ENCODE measurements at regions not wholly inside any gene's neighbourhood (a gene's known extent, or its start where the extent isn't known, plus 50 kb on each side); places are given as distances from the start of the nearest gene placed in this dataset.
"Not testable (repeated sequence)": the region's sequence is repeated elsewhere in the genome, so short reads cannot be mapped to it uniquely, and the experiment has no call there.

DNA sequence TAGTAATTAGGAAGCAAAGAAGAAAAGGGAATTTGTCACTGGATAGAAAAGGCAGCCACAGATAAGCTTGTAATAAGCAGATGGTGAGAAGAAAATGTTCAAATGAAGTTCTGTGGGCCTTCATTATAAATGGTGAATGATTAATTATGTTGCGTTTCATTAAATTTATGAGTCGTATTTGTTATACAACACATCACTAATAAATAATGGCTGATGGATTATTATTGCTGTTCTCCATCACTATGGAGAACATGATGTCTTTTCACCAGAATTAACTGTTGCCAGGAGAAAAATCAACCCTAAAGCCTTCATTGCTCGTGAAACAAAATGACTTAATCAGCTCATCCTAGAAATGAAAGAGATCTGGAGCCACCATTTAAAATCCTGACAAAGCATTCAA is 158.5 kb downstream of the BTBD3 start:
- Histone ChIP-seq H3K27me3 (ENCODE audit: control insufficient read depth, insufficient read depth, low read length) (no peaks in the 10 kb centered on the region), H3K9ac (ENCODE audit: low read length) (no peak overlapping the region), H3K9me3 (ENCODE audit: control insufficient read depth, low read depth, low read length) (no peaks in the 10 kb centered on the region), H3K36me3 (ENCODE audit: control insufficient read depth, low read depth, low read length) (no peaks in the 10 kb centered on the region), H3K4me1 (ENCODE audit: control insufficient read depth, low read depth, low read length) (peaks cover 8% of the 10 kb centered on the region), H3K4me3 (ENCODE audit: low read length) (no peak overlapping the region), H3K27ac (ENCODE audit: low read length) (no peak overlapping the region)

DNA sequence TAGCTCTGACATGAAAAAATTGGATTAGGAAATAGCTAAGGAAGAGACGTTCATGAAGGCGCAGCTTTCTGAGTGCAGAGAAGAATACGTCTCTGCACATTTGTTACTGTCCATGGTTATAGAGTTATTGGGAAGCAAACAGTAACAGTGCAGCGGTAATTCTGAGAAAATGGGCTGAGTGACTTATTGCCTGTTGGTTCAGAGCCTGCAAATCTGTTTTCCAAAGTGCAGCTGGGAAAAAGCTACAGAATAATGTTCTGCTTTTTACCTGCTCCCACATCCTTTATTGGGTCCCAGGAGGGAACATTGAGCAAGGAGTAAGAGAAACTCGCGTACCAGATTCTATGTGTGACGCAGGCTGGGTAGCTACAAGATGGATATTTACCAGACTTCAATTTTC is 160.2 kb downstream of the BTBD3 start:
- no peak overlapping the region for H3K27ac ChIP-seq (ENCODE audit: low read length)
- H3K27me3 ChIP-seq (ENCODE audit: control insufficient read depth, insufficient read depth, low read length), result no peaks in the 10 kb centered on the region
- H3K9me3 ChIP-seq (ENCODE audit: control insufficient read depth, low read depth, low read length), result no peaks in the 10 kb centered on the region
- peaks cover 3% of the 10 kb centered on the region for H3K4me1 ChIP-seq (ENCODE audit: control insufficient read depth, low read depth, low read length)
- H3K9ac ChIP-seq (ENCODE audit: low read length), result no peak overlapping the region
- no peak overlapping the region for H3K4me3 ChIP-seq (ENCODE audit: low read length)
- H3K36me3 ChIP-seq (ENCODE audit: control insufficient read depth, low read depth, low read length), result no peaks in the 10 kb centered on the region

DNA sequence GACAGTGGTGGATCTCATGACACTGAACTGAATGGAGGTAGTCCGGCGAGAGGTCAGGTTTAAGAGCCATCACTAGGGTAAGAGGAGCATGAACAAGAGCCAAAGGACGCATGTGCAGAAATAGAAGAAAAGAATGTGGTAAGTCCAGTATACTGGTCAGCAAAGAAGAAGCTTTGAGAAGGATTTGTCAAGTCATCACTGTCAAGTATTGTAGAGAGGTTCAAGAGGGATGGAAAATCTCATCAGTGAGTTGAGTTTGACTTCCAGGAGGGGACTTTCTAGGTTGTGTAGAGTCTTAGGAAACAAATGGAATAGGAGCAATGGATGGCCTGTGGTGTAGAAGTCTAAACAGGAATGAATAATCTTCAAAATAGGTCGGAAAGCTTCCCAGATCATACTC is 161.8 kb downstream of the BTBD3 start:
- no peaks in the 10 kb centered on the region for H3K9me3 ChIP-seq (ENCODE audit: control insufficient read depth, low read depth, low read length)
- H3K27me3 ChIP-seq (ENCODE audit: control insufficient read depth, insufficient read depth, low read length), result no peaks in the 10 kb centered on the region
- H3K36me3 ChIP-seq (ENCODE audit: control insufficient read depth, low read depth, low read length), result no peaks in the 10 kb centered on the region
- H3K4me1 ChIP-seq (ENCODE audit: control insufficient read depth, low read depth, low read length), result no peaks in the 10 kb centered on the region
- H3K4me3 ChIP-seq (ENCODE audit: low read length), result no peak overlapping the region
- H3K9ac ChIP-seq (ENCODE audit: low read length), result no peak overlapping the region
- no peak overlapping the region for H3K27ac ChIP-seq (ENCODE audit: low read length)

DNA sequence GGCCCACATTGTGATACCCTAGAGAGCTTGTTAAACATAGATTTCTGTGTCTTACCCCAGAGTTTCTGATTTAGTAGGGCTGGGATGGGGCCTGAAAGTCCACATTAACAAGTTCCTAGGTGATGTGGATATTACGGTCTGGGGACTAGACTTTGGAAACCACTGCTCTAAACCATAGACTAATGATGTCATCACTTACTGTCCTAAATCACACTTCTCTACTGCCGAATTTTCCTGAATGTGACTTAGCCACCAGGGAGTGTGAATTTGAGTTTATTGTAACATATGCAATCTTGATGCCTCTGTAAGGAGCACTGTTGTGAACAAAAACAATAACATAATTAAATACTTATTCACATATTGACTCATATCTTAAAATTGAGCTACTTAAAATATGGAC is 165.6 kb downstream of the BTBD3 start:
- Histone ChIP-seq H3K9ac (ENCODE audit: low read length) (no peak overlapping the region), H3K27me3 (ENCODE audit: control insufficient read depth, insufficient read depth, low read length) (no peaks in the 10 kb centered on the region), H3K4me3 (ENCODE audit: low read length) (no peak overlapping the region), H3K9me3 (ENCODE audit: control insufficient read depth, low read depth, low read length) (no peaks in the 10 kb centered on the region), H3K36me3 (ENCODE audit: control insufficient read depth, low read depth, low read length) (no peaks in the 10 kb centered on the region), H3K4me1 (ENCODE audit: control insufficient read depth, low read depth, low read length) (no peaks in the 10 kb centered on the region), H3K27ac (ENCODE audit: low read length) (no peak overlapping the region)

DNA sequence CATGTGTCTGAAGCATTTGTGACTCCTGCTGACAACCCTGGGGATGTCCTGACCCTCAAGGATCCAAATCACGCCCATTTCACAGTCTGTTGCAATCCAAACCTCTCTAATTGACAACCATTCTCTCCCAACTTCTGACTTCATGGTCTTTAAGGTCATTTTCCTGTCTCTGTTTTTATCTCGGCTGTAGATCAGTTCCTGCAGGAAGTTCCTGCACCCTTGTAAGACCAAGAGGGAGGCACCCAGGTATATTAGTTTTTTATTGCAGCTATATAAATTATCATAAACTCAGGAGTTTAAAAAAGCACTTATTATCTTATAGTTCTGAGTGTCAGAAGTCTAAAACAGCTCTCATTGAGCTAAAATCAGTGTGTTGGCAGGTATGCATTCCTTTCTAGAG is 166.8 kb downstream of the BTBD3 start:
- no peak overlapping the region for H3K27ac ChIP-seq (ENCODE audit: low read length)
- no peaks in the 10 kb centered on the region for H3K27me3 ChIP-seq (ENCODE audit: control insufficient read depth, insufficient read depth, low read length)
- H3K9me3 ChIP-seq (ENCODE audit: control insufficient read depth, low read depth, low read length), result no peaks in the 10 kb centered on the region
- H3K9ac ChIP-seq (ENCODE audit: low read length), result no peak overlapping the region
- H3K4me3 ChIP-seq (ENCODE audit: low read length), result no peak overlapping the region
- H3K36me3 ChIP-seq (ENCODE audit: control insufficient read depth, low read depth, low read length), result no peaks in the 10 kb centered on the region
- H3K4me1 ChIP-seq (ENCODE audit: control insufficient read depth, low read depth, low read length), result no peaks in the 10 kb centered on the region

DNA sequence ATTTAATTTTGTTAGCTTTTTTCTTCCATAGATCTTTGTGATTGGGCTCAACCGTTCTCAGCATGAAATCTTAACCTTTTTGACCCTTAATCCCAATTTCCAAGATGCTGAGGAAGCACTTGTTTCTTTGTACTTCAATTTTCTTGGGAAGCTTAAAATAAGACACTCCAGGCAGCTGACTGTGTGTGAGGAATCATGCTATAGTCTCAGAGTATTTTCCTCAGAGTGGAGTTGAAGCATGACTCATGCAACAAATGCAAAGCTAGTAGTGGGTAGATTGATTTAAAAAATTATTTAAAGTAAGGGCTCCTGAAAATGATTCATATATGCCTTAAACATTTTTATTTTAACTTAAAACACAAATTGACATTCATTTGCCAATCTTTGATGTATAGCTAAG is 168.7 kb downstream of the BTBD3 start:
- Histone ChIP-seq H3K27me3 (ENCODE audit: control insufficient read depth, insufficient read depth, low read length) (no peaks in the 10 kb centered on the region), H3K9me3 (ENCODE audit: control insufficient read depth, low read depth, low read length) (no peaks in the 10 kb centered on the region), H3K4me1 (ENCODE audit: control insufficient read depth, low read depth, low read length) (no peaks in the 10 kb centered on the region), H3K36me3 (ENCODE audit: control insufficient read depth, low read depth, low read length) (no peaks in the 10 kb centered on the region), H3K27ac (ENCODE audit: low read length) (no peak overlapping the region), H3K4me3 (ENCODE audit: low read length) (no peak overlapping the region), H3K9ac (ENCODE audit: low read length) (no peak overlapping the region)

DNA sequence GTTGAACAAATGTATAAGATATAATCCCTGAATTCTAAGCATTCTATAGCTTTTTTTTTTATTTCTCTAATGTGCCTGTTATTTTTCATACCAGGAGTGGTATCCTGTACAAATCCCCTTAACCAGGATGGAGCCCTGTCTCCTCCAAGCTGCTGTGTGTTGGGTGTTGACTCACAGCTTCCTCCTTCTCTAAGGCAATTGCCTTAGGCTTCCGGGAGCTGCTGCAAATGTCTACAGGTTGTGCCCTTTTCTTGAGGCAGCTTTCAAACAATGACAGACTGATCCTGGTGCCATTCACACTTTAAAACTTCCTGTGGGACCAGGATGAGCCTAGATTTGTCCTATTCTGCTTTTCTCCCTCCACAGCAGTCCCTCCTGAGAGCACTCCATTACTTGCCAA is 173.2 kb downstream of the BTBD3 start:
- no peak overlapping the region for H3K9ac ChIP-seq (ENCODE audit: low read length)
- no peaks in the 10 kb centered on the region for H3K4me1 ChIP-seq (ENCODE audit: control insufficient read depth, low read depth, low read length)
- H3K36me3 ChIP-seq (ENCODE audit: control insufficient read depth, low read depth, low read length), result no peaks in the 10 kb centered on the region
- no peak overlapping the region for H3K27ac ChIP-seq (ENCODE audit: low read length)
- no peak overlapping the region for H3K4me3 ChIP-seq (ENCODE audit: low read length)
- H3K9me3 ChIP-seq (ENCODE audit: control insufficient read depth, low read depth, low read length), result no peaks in the 10 kb centered on the region
- no peaks in the 10 kb centered on the region for H3K27me3 ChIP-seq (ENCODE audit: control insufficient read depth, insufficient read depth, low read length)

DNA sequence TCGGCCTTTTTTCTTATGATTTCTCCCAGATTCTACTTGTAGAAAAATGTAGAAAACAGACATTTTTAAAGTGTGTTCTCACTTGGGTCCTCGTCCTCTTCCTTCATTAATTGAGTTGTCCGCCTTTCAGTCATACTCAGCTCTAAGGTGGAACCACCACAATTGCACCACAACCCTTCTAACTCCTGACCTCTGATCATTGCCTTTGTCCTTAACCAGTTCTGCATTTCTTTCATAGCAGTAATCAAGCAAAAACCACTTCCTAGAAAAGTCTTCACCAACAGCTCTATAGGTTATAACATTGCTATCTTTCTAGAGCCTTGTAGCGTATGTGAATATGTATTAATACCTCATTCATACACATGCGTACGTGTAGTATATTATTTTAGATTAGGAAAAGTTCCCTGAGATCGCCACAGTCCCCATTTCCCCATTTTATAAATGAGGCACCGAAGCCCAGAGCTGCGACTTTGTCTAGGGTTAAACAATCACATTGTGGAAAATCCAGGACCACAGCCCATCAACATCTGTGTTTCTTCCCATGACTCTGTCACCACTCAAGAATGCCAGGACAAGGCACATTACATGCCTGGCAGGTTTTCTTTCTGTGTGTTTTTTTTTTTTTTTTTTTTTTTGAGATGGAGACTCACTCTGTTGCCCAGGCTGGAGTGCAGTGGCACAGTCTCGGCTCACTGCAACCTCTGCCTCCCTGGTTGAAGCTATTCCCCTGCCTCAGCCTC is 175.5 kb downstream of the BTBD3 start:
- Histone ChIP-seq H3K9me3 (ENCODE audit: control insufficient read depth, low read depth, low read length) (no peaks in the 10 kb centered on the region), H3K4me3 (ENCODE audit: low read length) (no peak overlapping the region), H3K9ac (ENCODE audit: low read length) (no peak overlapping the region), H3K4me1 (ENCODE audit: control insufficient read depth, low read depth, low read length) (no peaks in the 10 kb centered on the region), H3K36me3 (ENCODE audit: control insufficient read depth, low read depth, low read length) (no peaks in the 10 kb centered on the region), H3K27me3 (ENCODE audit: control insufficient read depth, insufficient read depth, low read length) (no peaks in the 10 kb centered on the region), H3K27ac (ENCODE audit: low read length) (no peak overlapping the region)

DNA sequence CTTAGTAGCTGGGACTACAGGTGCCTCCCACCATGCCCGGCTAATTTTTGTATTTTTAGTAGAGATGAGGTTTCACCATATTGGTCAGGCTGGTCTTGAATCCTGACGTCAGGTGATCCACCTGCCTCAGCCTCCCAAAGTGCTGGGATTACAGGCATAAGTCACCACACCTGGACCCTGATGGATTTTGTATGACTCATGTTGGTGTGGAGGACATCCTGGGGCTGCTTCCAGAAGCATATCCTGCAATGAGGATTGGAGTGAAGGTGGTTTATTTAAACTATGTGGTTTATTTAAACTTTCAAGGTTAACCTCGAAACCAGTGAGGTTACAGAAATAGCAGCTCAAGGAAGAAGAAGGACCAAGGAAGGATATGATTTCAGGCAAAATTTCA is 176.1 kb downstream of the BTBD3 start:
- H3K27ac ChIP-seq (ENCODE audit: low read length); H3K36me3 ChIP-seq (ENCODE audit: control insufficient read depth, low read depth, low read length): not testable (repeated sequence)

DNA sequence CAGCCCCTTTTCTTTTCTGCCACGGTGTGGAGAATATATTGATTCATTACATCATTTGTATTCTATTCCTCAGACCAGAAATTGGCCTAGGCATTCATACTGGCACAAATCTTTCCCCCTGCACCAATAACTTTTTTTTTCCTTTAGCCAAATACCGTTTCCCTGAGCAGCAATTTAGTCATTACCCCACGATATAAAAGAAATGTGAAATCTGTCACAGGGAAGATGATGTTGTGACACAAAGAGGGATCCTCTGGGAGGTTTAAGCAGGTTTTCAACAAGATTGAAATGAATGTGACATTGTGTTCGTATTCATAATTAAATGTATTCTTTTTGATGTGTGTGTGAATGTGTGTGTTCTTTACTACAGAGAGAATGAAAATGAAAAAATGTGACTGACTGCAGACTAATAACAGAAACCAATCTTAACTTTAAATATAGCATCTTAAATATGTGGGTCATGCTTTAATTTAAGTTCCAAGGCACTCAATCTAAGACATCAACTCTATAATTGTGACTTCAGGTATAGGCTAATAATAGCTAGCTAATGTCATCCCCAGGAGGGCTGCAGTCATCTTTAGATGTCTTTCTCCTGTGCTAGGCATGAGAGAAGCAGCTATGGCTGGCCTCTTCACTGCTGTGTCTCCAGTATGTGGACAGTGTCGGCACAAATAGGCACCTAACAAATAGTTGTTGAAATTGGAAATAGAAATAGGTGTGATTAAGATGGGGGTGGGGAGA is 177.7 kb downstream of the BTBD3 start:
- no peak overlapping the region for H3K9ac ChIP-seq (ENCODE audit: low read length)
- H3K4me1 ChIP-seq (ENCODE audit: control insufficient read depth, low read depth, low read length), result no peaks in the 10 kb centered on the region
- H3K27ac ChIP-seq (ENCODE audit: low read length), result no peak overlapping the region
- no peaks in the 10 kb centered on the region for H3K27me3 ChIP-seq (ENCODE audit: control insufficient read depth, insufficient read depth, low read length)
- no peaks in the 10 kb centered on the region for H3K36me3 ChIP-seq (ENCODE audit: control insufficient read depth, low read depth, low read length)
- no peaks in the 10 kb centered on the region for H3K9me3 ChIP-seq (ENCODE audit: control insufficient read depth, low read depth, low read length)
- H3K4me3 ChIP-seq (ENCODE audit: low read length), result no peak overlapping the region

More for the DNA sequence above, 176.1 kb downstream of the BTBD3 start:
- not testable (repeated sequence) for H3K27me3 ChIP-seq (ENCODE audit: control insufficient read depth, insufficient read depth, low read length); H3K4me1 ChIP-seq (ENCODE audit: control insufficient read depth, low read depth, low read length); H3K9me3 ChIP-seq (ENCODE audit: control insufficient read depth, low read depth, low read length); H3K9ac ChIP-seq (ENCODE audit: low read length); H3K4me3 ChIP-seq (ENCODE audit: low read length)

DNA sequence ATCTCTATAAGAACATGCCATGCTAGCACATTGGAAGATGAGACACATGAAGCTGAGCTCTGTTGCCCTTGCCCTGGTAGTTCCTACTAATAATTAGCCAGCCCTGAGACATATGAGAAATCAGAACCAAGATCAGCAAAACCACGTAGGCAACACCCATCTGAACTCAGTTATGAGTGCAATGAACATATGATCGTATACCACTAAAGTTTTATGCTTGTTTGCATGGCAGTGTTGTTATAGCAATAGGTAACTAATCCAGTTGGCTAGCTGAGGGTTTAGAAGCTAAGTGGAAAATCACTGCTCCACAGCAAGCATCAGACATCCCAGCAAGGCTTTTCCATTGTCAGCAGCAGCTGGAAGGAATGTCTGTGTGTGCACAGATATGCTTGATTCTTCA is 180.7 kb downstream of the BTBD3 start:
- no peaks in the 10 kb centered on the region for H3K27me3 ChIP-seq (ENCODE audit: control insufficient read depth, insufficient read depth, low read length)

DNA sequence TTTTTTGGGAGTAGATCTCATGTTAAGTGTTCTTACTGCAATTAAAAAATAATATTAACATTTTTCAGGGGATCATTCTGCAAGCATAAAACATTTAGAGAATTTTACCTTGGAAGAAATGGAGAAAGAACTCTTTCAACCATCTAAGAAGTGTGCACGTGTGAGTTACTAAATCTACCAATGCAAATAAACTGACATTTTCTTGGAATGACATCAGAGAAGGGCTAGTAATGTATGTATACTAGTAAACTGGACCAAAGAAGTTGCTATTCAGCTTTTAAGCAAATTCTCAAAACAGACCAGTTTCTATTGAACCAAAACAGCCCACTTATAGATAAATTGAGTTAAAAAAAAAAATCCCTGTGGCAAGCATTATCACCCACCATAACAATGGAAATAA is 191.2 kb downstream of the BTBD3 start:
- no peak overlapping the region for H3K9ac ChIP-seq (ENCODE audit: low read length)
- no peaks in the 10 kb centered on the region for H3K36me3 ChIP-seq (ENCODE audit: control insufficient read depth, low read depth, low read length)
- H3K4me3 ChIP-seq (ENCODE audit: low read length), result no peak overlapping the region
- H3K4me1 ChIP-seq (ENCODE audit: control insufficient read depth, low read depth, low read length), result no peaks in the 10 kb centered on the region
- peaks cover 3% of the 10 kb centered on the region for H3K9me3 ChIP-seq (ENCODE audit: control insufficient read depth, low read depth, low read length)
- no peak overlapping the region for H3K27ac ChIP-seq (ENCODE audit: low read length)
- H3K27me3 ChIP-seq (ENCODE audit: control insufficient read depth, insufficient read depth, low read length), result no peaks in the 10 kb centered on the region

More for the DNA sequence above, 180.7 kb downstream of the BTBD3 start:
- H3K4me3 ChIP-seq (ENCODE audit: low read length), result no peak overlapping the region
- H3K9ac ChIP-seq (ENCODE audit: low read length), result no peak overlapping the region
- H3K36me3 ChIP-seq (ENCODE audit: control insufficient read depth, low read depth, low read length), result no peaks in the 10 kb centered on the region
- H3K27ac ChIP-seq (ENCODE audit: low read length), result no peak overlapping the region
- H3K4me1 ChIP-seq (ENCODE audit: control insufficient read depth, low read depth, low read length), result no peaks in the 10 kb centered on the region
- H3K9me3 ChIP-seq (ENCODE audit: control insufficient read depth, low read depth, low read length), result no peaks in the 10 kb centered on the region
